Endothelial cell of umbilical vein (primary cell): ENCODE measurements at regions not wholly inside any gene's neighbourhood (a gene's known extent, or its start where the extent isn't known, plus 50 kb on each side); places are given as distances from the start of the nearest gene placed in this dataset.

Experiments used
- BruUV-seq: library from RNA; stranded (reverse); fragments of 400-500 nt; replicated peaks from 2 replicates; lab custom pipeline; 2021; lab: Mats Ljungman, UMichigan
- CTCF ChIA-PET: fragments of 300-600, 350-600 bp; sonication (Branson Sonifier 250); formaldehyde crosslinking; loops from one replicate; lab custom pipeline; 2021; ENCODE audit warnings: antibody characterized with exemption, inconsistent platforms; lab: Charles Lee
- POLR2A ChIA-PET: fragments of 300-600, 350-600 bp; sonication (Branson Sonifier 250); formaldehyde crosslinking; loops from one replicate; lab custom pipeline; 2021; ENCODE audit warnings: antibody characterized with exemption, inconsistent platforms; lab: Charles Lee
- DNase-seq: peaks from one replicate; pipeline ENCODE4 v3.0.0-alpha.2; 2011; ENCODE audit warnings: low read depth, low spot score
- FAIRE-seq: peaks from 2 replicates; lab custom pipeline; 2011; peaks lifted over from hg19 to GRCh38; lab: Jason Lieb, UNC
- H2AFZ ChIP-seq: 2 replicates; pipeline ENCODE4 v1.6.0; 2012; ENCODE audit warnings: low read depth, low read length, control low read depth, inconsistent platforms
- H3K27ac ChIP-seq: 2 replicates; pipeline ENCODE4 v1.5.1; 2011; ENCODE audit warnings: low read depth, mild to moderate bottlenecking, control low read depth, low read length, moderate library complexity; ENCODE audit not compliant: insufficient read depth
- H3K27me3 ChIP-seq, 2 experiments: 2 replicates each; pipeline versions ENCODE4 v1.6.0 to v1.6.1; 2011; ENCODE audit warnings: low read length in 2 of 2, mixed read lengths in 1 of 2; ENCODE audit not compliant: control insufficient read depth in 2 of 2, insufficient read depth in 2 of 2
- H3K36me3 ChIP-seq, 2 experiments: 2 replicates in 1 of 2; 3 replicates in 1 of 2; pipeline ENCODE4 v1.5.1; 2011; ENCODE audit warnings: low read length in 2 of 2, mild to moderate bottlenecking in 1 of 2, moderate library complexity in 1 of 2; ENCODE audit not compliant: control insufficient read depth in 2 of 2, insufficient read depth in 2 of 2; ENCODE audit errors: extremely low read depth in 1 of 2
- H3K4me1 ChIP-seq: 3 replicates; pipeline ENCODE4 v1.5.1; 2011; ENCODE audit warnings: mild to moderate bottlenecking, low read length; ENCODE audit not compliant: control insufficient read depth, insufficient read depth; ENCODE audit errors: extremely low read depth
- H3K4me2 ChIP-seq: 2 replicates; pipeline ENCODE4 v1.6.1; 2011; ENCODE audit warnings: low read length, control low read depth, mixed read lengths; ENCODE audit not compliant: insufficient read depth
- H3K4me3 ChIP-seq, 3 experiments: fragments of 200-600 bp in 1 of 3; sonication (generic), shearing (Covaris generic) in 1 of 3; replicated peaks in 1 of 3; 2 replicates each; pipeline ENCODE4 v1.5.1; 2011 to 2016; ENCODE audit warnings: control low read depth in 3 of 3, low read length in 3 of 3, mild to moderate bottlenecking in 2 of 3, inconsistent platforms in 1 of 3, low read depth in 1 of 3, moderate library complexity in 1 of 3; ENCODE audit not compliant: insufficient read depth in 1 of 3
- H3K79me2 ChIP-seq: 2 replicates; pipeline ENCODE4 v1.6.0; 2012; ENCODE audit warnings: low read length, inconsistent platforms; ENCODE audit not compliant: control insufficient read depth, insufficient read depth
- H3K9ac ChIP-seq: replicated peaks from 2 replicates; pipeline ENCODE3; 2011; ENCODE audit warnings: low read length, control low read depth; ENCODE audit not compliant: insufficient read depth; ENCODE audit errors: extremely low read depth
- H3K9me1 ChIP-seq: replicated peaks from 3 replicates; pipeline ENCODE4 v1.6.0; 2011; ENCODE audit warnings: mild to moderate bottlenecking, low read length; ENCODE audit not compliant: control insufficient read depth, insufficient read depth; ENCODE audit errors: extremely low read depth
- H3K9me3 ChIP-seq: replicated peaks from 2 replicates; pipeline ENCODE4 v1.5.1; 2012; ENCODE audit warnings: low read length, inconsistent platforms; ENCODE audit not compliant: control insufficient read depth, insufficient read depth
- H4K20me1 ChIP-seq: replicated peaks from 2 replicates; pipeline ENCODE3; 2011; ENCODE audit warnings: mild to moderate bottlenecking, low read length; ENCODE audit not compliant: control insufficient read depth, insufficient read depth; ENCODE audit errors: extremely low read depth
- CTCF ChIP-seq, 2 donors: IDR thresholded peaks; 1 replicate in 1 of 2; 2 replicates in 1 of 2; pipeline ENCODE4 v1.5.1; 2011; ENCODE audit warnings: low read length in 2 of 2, mild to moderate bottlenecking in 2 of 2, moderate library complexity in 2 of 2, control low read depth in 1 of 2, inconsistent platforms in 1 of 2, low read depth in 1 of 2; ENCODE audit not compliant: insufficient read depth in 1 of 2; ENCODE audit errors: extremely low read depth in 1 of 2
- EZH2 ChIP-seq: IDR thresholded peaks from 2 replicates; pipeline ENCODE4 v1.6.1; 2012; ENCODE audit warnings: borderline replicate concordance, low read depth, mild to moderate bottlenecking, moderate library complexity, low read length, inconsistent platforms; ENCODE audit not compliant: severe bottlenecking
- FOS ChIP-seq: IDR thresholded peaks from 2 replicates; pipeline ENCODE4 v1.6.1; 2011; ENCODE audit warnings: mild to moderate bottlenecking, low read length, moderate library complexity, borderline replicate concordance; ENCODE audit not compliant: insufficient read depth
- GATA2 ChIP-seq: IDR thresholded peaks from 2 replicates; pipeline ENCODE4 v1.7.0; 2011; ENCODE audit warnings: low read depth, mild to moderate bottlenecking, moderate library complexity, mixed read lengths, low read length; ENCODE audit not compliant: insufficient read length, insufficient read depth
- JUN ChIP-seq: IDR thresholded peaks from 2 replicates; pipeline ENCODE4 v1.6.1; 2011; ENCODE audit warnings: borderline replicate concordance, low read depth; ENCODE audit not compliant: insufficient read length, insufficient read depth
- MYC ChIP-seq: IDR thresholded peaks from one replicate; pipeline ENCODE4 v1.6.1; 2011; ENCODE audit warnings: mild to moderate bottlenecking, low read depth, low read length
- POLR2A ChIP-seq: IDR thresholded peaks from 2 replicates; pipeline ENCODE4 v1.6.1; 2012; ENCODE audit warnings: low read depth, mild to moderate bottlenecking, control low read depth, low read length
- POLR2AphosphoS5 ChIP-seq: IDR thresholded peaks from 2 replicates; pipeline ENCODE4 v1.6.1; 2012; ENCODE audit warnings: low read depth, mild to moderate bottlenecking, control low read depth, low read length, moderate library complexity; ENCODE audit not compliant: insufficient read depth
- dilution Hi-C: fragments of 300-500 bp; cut with MboI; formaldehyde crosslinking; loops from one replicate; pipeline ENCODE4 v1.15.0; 2019; ENCODE audit warnings: low sequenced_read_pairs; ENCODE audit not compliant: extremely low pct_ligation_motif_present
- intact Hi-C: fragments of 100-400 bp; cut with micrococcal nuclease; formaldehyde crosslinking; loops from one replicate; pipeline ENCODE4 v1.10.0; 2022
- TF ChIP-seq, protein P1 (sequence below): IDR thresholded peaks from 2 replicates; pipeline ENCODE4 v1.6.1; 2011; ENCODE audit not compliant: insufficient read depth, insufficient read length

- Histone ChIP-seq H3K36me3 (no peaks in the 10 kb centered on the region), H3K9me1 (no peaks in the 10 kb centered on the region), H3K27ac (no peak overlapping the region), H3K4me2 (no peak overlapping the region), H3K79me2 (no peaks in the 10 kb centered on the region), H3K4me1 (no peaks in the 10 kb centered on the region), H3K27me3 (no peaks in the 10 kb centered on the region), H3K4me3 (no peak overlapping the region), H4K20me1 (no peaks in the 10 kb centered on the region), H3K9me3 (peaks cover 3% of the 10 kb centered on the region), H2AFZ (no peak overlapping the region), H3K9ac (no peak overlapping the region)
- intact Hi-C loops, result no loop called here
- BruUV-seq, result no TSS peak
- CTCF ChIA-PET, result no interaction called here
- dilution Hi-C loops, result no loop called here
- TF ChIP-seq JUN, result no peak
- no peak for TF ChIP-seq CTCF (IDR thresholded peaks at IDR 0.05; ENCODE audit: extremely low read depth in 1 of 2, insufficient read depth in 1 of 2, low read depth in 1 of 2, low read length in 2 of 2)
- TF ChIP-seq POLR2A, result no peak
- TF ChIP-seq, protein P1, sequence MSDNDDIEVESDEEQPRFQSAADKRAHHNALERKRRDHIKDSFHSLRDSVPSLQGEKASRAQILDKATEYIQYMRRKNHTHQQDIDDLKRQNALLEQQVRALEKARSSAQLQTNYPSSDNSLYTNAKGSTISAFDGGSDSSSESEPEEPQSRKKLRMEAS, result no peak
- POLR2A ChIA-PET, result no interaction called here
- no peak for DNase-seq
- no peak for FAIRE-seq
Measured at GRCh38 chr15:93372865-93373223, 283.8 kb upstream of the RGMA start.

DNA sequence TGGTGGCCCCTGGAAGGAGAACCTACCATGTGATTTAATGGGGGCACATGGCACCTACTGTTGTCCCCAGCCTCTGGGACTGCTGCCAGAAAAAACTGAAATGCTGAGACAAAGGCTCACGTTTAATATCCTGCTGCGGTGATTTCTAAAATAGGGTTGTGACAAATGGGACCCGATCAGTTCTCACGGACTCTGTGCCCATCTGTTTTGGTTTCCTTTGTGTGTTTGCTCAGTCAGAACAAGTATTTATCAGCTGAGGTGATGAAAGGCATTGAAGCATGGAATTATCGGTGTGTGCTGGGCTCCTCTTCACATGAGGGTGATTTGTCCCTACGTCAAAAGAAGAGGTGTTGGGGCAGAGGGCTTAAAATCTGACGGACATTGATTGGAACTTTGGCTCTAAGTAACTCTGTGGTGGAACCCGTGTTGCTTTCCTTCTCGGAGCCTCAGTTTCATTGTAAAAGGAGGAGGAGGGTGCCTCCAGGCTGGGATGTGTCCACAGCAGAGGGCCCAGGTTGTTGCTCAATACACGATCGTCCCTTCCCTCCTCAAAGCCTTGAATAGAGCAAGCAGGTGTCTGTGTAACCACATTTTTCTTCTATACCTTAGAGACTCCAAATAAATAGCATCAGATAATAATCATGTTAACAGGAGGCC lies 283.3 kb upstream of the RGMA start:
- POLR2A ChIA-PET, result no interaction called here
- dilution Hi-C loops, result no loop called here
- TF ChIP-seq POLR2AphosphoS5 (no peak), GATA2 (no peak), MYC (no peak), EZH2 (no peak), JUN (no peak), CTCF (IDR thresholded peaks at IDR 0.05; ENCODE audit: extremely low read depth in 1 of 2, insufficient read depth in 1 of 2, low read depth in 1 of 2, low read length in 2 of 2) (no peak), POLR2A (no peak), FOS (no peak)
- TF ChIP-seq, protein P1, result no peak
- Histone ChIP-seq H3K27ac (no peak overlapping the region), H3K27me3 (no peaks in the 10 kb centered on the region), H4K20me1 (no peaks in the 10 kb centered on the region), H3K4me1 (no peaks in the 10 kb centered on the region), H3K9me1 (no peaks in the 10 kb centered on the region), H3K79me2 (no peaks in the 10 kb centered on the region), H3K9me3 (peaks cover 3% of the 10 kb centered on the region), H3K9ac (no peak overlapping the region), H3K4me2 (no peak overlapping the region), H3K36me3 (no peaks in the 10 kb centered on the region), H3K4me3 (no peak overlapping the region), H2AFZ (no peak overlapping the region)
- FAIRE-seq, result no peak
- CTCF ChIA-PET, result no interaction called here
- intact Hi-C loops, result no loop called here
- BruUV-seq, result no TSS peak
- DNase-seq, result no peak
